ENCODE measurements at regions not wholly inside any gene's neighbourhood (a gene's known extent, or its start where the extent isn't known, plus 50 kb on each side); places are given as distances from the start of the nearest gene placed in this dataset.

- no peak for TF ChIP-seq CTCF (IDR thresholded peaks at IDR 0.05; ENCODE audit: control extremely low read depth, extremely low read depth, low read depth, missing control alignments)
- no peak for DNase-seq (ENCODE audit: extremely low spot score)
- CTCF ChIA-PET: no interaction called here
- POLR2A ChIA-PET: no interaction called here
Observed at GRCh38 chr6:132017942-132018341, 66.8 kb upstream of the CCN2 start.

GRCh38 chr6:132016396-132016795, 65.2 kb upstream of the CCN2 start:
- TF ChIP-seq CTCF (IDR thresholded peaks at IDR 0.05; ENCODE audit: control extremely low read depth, extremely low read depth, low read depth, missing control alignments): no peak
- DNase-seq (ENCODE audit: extremely low spot score): no peak
- CTCF ChIA-PET: interaction anchor here (1.3 kb wide), 1 partner anchor 10 kb away, joined by 3 read pairs; no protein-coding TSS in a partner anchor
- POLR2A ChIA-PET: no interaction called here

GRCh38 chr6:132011582-132011981, 60.4 kb upstream of the CCN2 start:
- ChIA-PET CTCF (interaction anchor here (0.7 to 1.3 kb wide), 2 partner anchors 11 to 16 kb away, joined by 3 read pairs; no protein-coding TSS in a partner anchor), POLR2A (no interaction called here)

GRCh38 chr6:132009175-132009574, 58.0 kb upstream of the CCN2 start:
- ChIA-PET CTCF (no interaction called here), POLR2A (no interaction called here)
- DNase-seq (ENCODE audit: extremely low spot score): no peak
- TF ChIP-seq CTCF (IDR thresholded peaks at IDR 0.05; ENCODE audit: control extremely low read depth, extremely low read depth, low read depth, missing control alignments): no peak

More at GRCh38 chr6:132011582-132011981, 60.4 kb upstream of the CCN2 start:
- no peak for DNase-seq (ENCODE audit: extremely low spot score)
- no peak for TF ChIP-seq CTCF (IDR thresholded peaks at IDR 0.05; ENCODE audit: control extremely low read depth, extremely low read depth, low read depth, missing control alignments)

- ChIA-PET POLR2A (no interaction called here), CTCF (interaction anchor here (1.0 to 1.3 kb wide), 2 partner anchors 9 to 92 kb away, joined by 3 read pairs; no protein-coding TSS in a partner anchor)
- no peak for DNase-seq (ENCODE audit: extremely low spot score)
- TF ChIP-seq CTCF (IDR thresholded peaks at IDR 0.05; ENCODE audit: control extremely low read depth, extremely low read depth, low read depth, missing control alignments): no peak
Observed at GRCh38 chr6:132007474-132008190, 56.5 kb upstream of the CCN2 start.

- no peak for DNase-seq (ENCODE audit: extremely low spot score)
- POLR2A ChIA-PET: no interaction called here
- TF ChIP-seq CTCF (IDR thresholded peaks at IDR 0.05; ENCODE audit: control extremely low read depth, extremely low read depth, low read depth, missing control alignments): no peak
- CTCF ChIA-PET: no interaction called here
Observed at GRCh38 chr6:132005178-132005577, 54.0 kb upstream of the CCN2 start.

Measured in GM10248 (cell line).